Mesendoderm (in vitro differentiated cells): ENCODE measurements at regions not wholly inside any gene's neighbourhood (a gene's known extent, or its start where the extent isn't known, plus 50 kb on each side); places are given as distances from the start of the nearest gene placed in this dataset.

Experiments used
- DNase-seq: peaks from one replicate; pipeline ENCODE4 v3.0.0; 2013
- H2AK5ac ChIP-seq: 2 replicates; pipeline ENCODE4 v1.6.1; 2013; ENCODE audit warnings: low read length, inconsistent platforms
- H2BK120ac ChIP-seq: 2 replicates; pipeline ENCODE4 v1.6.1; 2013; ENCODE audit warnings: low read depth, mild to moderate bottlenecking, low read length, moderate library complexity, mixed read lengths
- H2BK15ac ChIP-seq: replicated peaks from 2 replicates; pipeline ENCODE4 v1.6.1; 2013; ENCODE audit warnings: low read depth, mild to moderate bottlenecking, moderate library complexity
- H2BK5ac ChIP-seq: 2 replicates; pipeline ENCODE4 v1.6.1; 2013; ENCODE audit warnings: low read length, inconsistent platforms
- H3K18ac ChIP-seq: 2 replicates; pipeline ENCODE4 v1.6.1; 2013; ENCODE audit warnings: mild to moderate bottlenecking, low read length, mixed read lengths
- H3K23ac ChIP-seq: one replicate; pipeline ENCODE4 v1.6.1; 2013; ENCODE audit warnings: low read length
- H3K27ac ChIP-seq: 2 replicates; pipeline ENCODE4 v1.5.1; 2013; ENCODE audit warnings: low read depth, mild to moderate bottlenecking, inconsistent platforms, low read length, moderate library complexity
- H3K27me3 ChIP-seq: 2 replicates; pipeline ENCODE4 v1.6.1; 2013; ENCODE audit warnings: low read length, control low read depth, mild to moderate bottlenecking, inconsistent platforms; ENCODE audit not compliant: insufficient read depth, poor library complexity
- H3K36me3 ChIP-seq: 2 replicates; pipeline ENCODE4 v1.6.1; 2013; ENCODE audit warnings: low read length, inconsistent platforms; ENCODE audit not compliant: control insufficient read depth, insufficient read depth
- H3K4ac ChIP-seq: one replicate; pipeline ENCODE4 v1.6.1; 2013; ENCODE audit warnings: low read depth, mild to moderate bottlenecking, low read length, moderate library complexity
- H3K4me1 ChIP-seq: 2 replicates; pipeline ENCODE4 v1.6.1; 2013; ENCODE audit warnings: low read depth, low read length, inconsistent platforms; ENCODE audit not compliant: control insufficient read depth
- H3K4me2 ChIP-seq: 2 replicates; pipeline ENCODE4 v1.6.1; 2013; ENCODE audit warnings: low read length
- H3K4me3 ChIP-seq: 2 replicates; pipeline ENCODE4 v1.5.1; 2013; ENCODE audit warnings: mild to moderate bottlenecking, low read length
- H3K56ac ChIP-seq: one replicate; pipeline ENCODE4 v1.6.1; 2013; ENCODE audit warnings: low read length
- H3K79me1 ChIP-seq: 2 replicates; pipeline ENCODE4 v1.6.1; 2013; ENCODE audit warnings: low read length, inconsistent platforms
- H3K79me2 ChIP-seq: 2 replicates; pipeline ENCODE4 v1.6.1; 2013; ENCODE audit warnings: mild to moderate bottlenecking, low read length; ENCODE audit not compliant: control insufficient read depth, insufficient read depth
- H3K9ac ChIP-seq: 2 replicates; pipeline ENCODE4 v1.6.1; 2013; ENCODE audit warnings: low read length, inconsistent platforms
- H4K5ac ChIP-seq: one replicate; pipeline ENCODE4 v1.6.1; 2013; ENCODE audit warnings: low read length
- H4K8ac ChIP-seq: one replicate; pipeline ENCODE4 v1.6.1; 2013; ENCODE audit warnings: low read depth, mild to moderate bottlenecking, control low read depth, low read length, moderate library complexity
- WGBS: extraction: QIAGEN DNeasy Blood & Tissue Kit; methylation state at CpG from one replicate; pipeline ENCODE4 v1.1.7; 2013; ENCODE audit warnings: low lambda C conversion rate, missing lambda C conversion rate; ENCODE audit not compliant: insufficient coverage; ENCODE audit errors: extremely low coverage; 5-methylcytosine and 5-hydroxymethylcytosine counted together

DNA sequence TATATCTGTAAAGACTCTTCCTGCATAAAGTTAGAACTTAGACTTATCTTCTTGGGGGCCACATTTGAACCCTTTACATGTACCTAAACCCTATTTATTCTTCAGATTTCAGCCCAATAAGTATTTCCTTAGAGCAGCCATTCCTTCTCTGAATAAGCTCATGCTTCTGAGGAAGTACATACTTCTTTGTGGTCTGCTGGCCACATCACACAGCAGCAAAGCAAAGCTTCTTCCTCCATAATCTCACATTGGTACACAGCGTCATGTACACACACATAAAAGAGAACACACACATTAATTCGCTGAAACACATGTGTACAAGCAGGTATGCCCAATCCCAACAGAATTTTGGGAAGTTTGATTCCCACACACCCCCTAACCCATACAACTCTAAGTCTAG lies 331.0 kb downstream of the CDH2 start:
- Histone ChIP-seq H3K4me1 (no peaks in the 10 kb centered on the region), H3K56ac (no peak overlapping the region)

DNA sequence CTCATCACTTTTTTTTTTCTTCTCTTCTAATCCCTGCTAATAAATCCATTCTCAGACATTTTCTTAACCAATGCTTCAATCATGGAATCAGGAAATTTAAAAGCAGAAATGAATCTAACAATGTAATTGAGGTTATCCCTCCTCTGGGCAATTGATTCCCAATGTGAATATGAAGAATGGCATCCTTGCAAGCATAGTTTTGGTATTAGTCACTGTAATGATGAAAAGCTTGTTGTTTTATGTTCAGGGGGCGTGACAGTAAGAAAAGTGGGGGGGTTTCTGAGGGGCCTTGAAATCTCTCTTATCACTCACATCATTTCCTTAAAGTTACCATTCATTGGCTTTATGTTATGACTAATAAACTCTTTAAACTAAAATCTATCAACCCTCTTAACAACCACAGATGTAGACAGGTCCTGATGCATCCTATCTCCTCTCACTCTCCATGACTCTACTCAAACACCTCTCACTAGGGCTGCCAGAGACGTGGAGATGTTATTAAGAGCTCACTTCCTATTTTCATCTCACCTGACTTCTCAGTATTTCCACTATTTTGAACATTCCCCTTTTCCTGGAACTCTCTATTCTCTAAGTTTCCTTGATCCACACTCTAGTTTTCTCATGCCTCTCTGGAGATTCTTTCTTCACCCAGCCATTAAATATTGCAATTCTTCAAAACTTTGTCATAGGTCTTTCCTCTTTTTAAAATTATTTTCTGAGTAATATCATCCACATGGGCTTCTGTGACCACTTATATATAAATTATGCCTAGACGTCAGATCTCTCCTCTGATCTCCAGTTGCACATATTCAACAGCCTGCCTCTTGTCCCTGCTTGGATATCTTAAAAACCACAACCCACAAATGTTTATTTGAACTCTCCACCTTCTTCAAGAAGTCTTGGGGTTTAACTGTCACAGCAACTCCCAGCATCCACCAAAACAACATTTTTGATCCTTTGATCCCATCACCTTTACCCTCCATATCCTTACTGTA lies 332.9 kb downstream of the CDH2 start:
- Histone ChIP-seq H2BK120ac (no peak overlapping the region), H3K4me3 (no peak overlapping the region), H3K79me1 (no peaks in the 10 kb centered on the region), H3K36me3 (no peaks in the 10 kb centered on the region), H3K4me2 (no peak overlapping the region), H3K18ac (no peak overlapping the region), H4K8ac (no peak overlapping the region), H2AK5ac (no peak overlapping the region), H3K79me2 (no peaks in the 10 kb centered on the region), H3K9ac (no peak overlapping the region), H4K5ac (no peak overlapping the region), H2BK15ac (no peak overlapping the region), H3K27ac (no peak overlapping the region), H3K4ac (no peak overlapping the region), H2BK5ac (no peak overlapping the region), H3K23ac (no peak overlapping the region), H3K4me1 (no peaks in the 10 kb centered on the region), H3K56ac (no peak overlapping the region), H3K27me3 (no peaks in the 10 kb centered on the region)
- no CpG with 5 or more reads among the region's 3 CpGs for WGBS
- peak; percentile 25 for DNase-seq

More for the DNA sequence above, 331.0 kb downstream of the CDH2 start:
- no peak overlapping the region for H2BK120ac ChIP-seq
- WGBS: no CpG with 5 or more reads among the region's 2 CpGs
- no peak overlapping the region for H2BK15ac ChIP-seq
- H3K79me2 ChIP-seq: no peaks in the 10 kb centered on the region
- H3K4me2 ChIP-seq: no peak overlapping the region
- no peak overlapping the region for H3K4me3 ChIP-seq
- no peak overlapping the region for H3K23ac ChIP-seq
- no peaks in the 10 kb centered on the region for H3K79me1 ChIP-seq
- H2BK5ac ChIP-seq: no peak overlapping the region
- no peak overlapping the region for H4K5ac ChIP-seq
- DNase-seq: no peak
- no peaks in the 10 kb centered on the region for H3K36me3 ChIP-seq
- H4K8ac ChIP-seq: no peak overlapping the region
- no peaks in the 10 kb centered on the region for H3K27me3 ChIP-seq
- no peak overlapping the region for H3K27ac ChIP-seq
- no peak overlapping the region for H2AK5ac ChIP-seq
- no peak overlapping the region for H3K9ac ChIP-seq
- H3K18ac ChIP-seq: no peak overlapping the region
- no peak overlapping the region for H3K4ac ChIP-seq

DNA sequence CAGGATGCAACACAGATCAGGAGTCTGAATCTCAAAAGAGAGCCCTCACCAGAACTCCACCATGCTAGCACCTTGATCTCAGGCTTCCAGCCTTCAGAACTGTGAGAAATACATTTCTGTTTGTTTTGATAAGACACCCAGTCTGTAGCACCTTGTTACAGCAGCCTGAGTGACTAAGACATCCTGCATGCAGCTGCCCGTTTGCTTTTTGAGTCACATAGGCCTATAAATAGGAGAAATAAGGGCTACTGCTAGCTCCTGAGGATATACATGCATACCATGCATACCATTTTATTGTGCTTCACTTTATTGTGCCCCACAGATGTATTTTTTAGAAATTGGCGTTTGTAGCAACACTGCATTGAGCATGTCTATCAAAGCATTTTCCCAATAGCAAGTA lies 337.8 kb downstream of the CDH2 start:
- peak; percentile 61 for DNase-seq
- Histone ChIP-seq H4K5ac (no peak overlapping the region), H3K79me1 (no peaks in the 10 kb centered on the region), H3K4me1 (no peaks in the 10 kb centered on the region), H3K36me3 (no peaks in the 10 kb centered on the region), H2BK5ac (no peak overlapping the region), H3K27me3 (no peaks in the 10 kb centered on the region), H3K4me2 (no peak overlapping the region), H3K79me2 (no peaks in the 10 kb centered on the region), H4K8ac (no peak overlapping the region), H3K4me3 (no peak overlapping the region), H3K56ac (no peak overlapping the region), H3K4ac (no peak overlapping the region), H3K27ac (no peak overlapping the region), H3K18ac (no peak overlapping the region), H2BK120ac (no peak overlapping the region), H2AK5ac (no peak overlapping the region), H3K23ac (no peak overlapping the region), H2BK15ac (no peak overlapping the region), H3K9ac (no peak overlapping the region)
- WGBS: no CpG with 5 or more reads among the region's 2 CpGs

- no peak overlapping the region for H2BK5ac ChIP-seq
- no peak overlapping the region for H3K56ac ChIP-seq
- H3K4me3 ChIP-seq: no peak overlapping the region
- H3K27ac ChIP-seq: no peak overlapping the region
- no peaks in the 10 kb centered on the region for H3K79me1 ChIP-seq
- H3K4me2 ChIP-seq: no peak overlapping the region
- no peak overlapping the region for H3K4ac ChIP-seq
- no peak overlapping the region for H4K5ac ChIP-seq
- H3K27me3 ChIP-seq: no peaks in the 10 kb centered on the region
- no peak for DNase-seq
- no peak overlapping the region for H2AK5ac ChIP-seq
- no peak overlapping the region for H3K23ac ChIP-seq
- H2BK120ac ChIP-seq: no peak overlapping the region
- H4K8ac ChIP-seq: no peak overlapping the region
- H2BK15ac ChIP-seq: no peak overlapping the region
- no peaks in the 10 kb centered on the region for H3K36me3 ChIP-seq
- no peak overlapping the region for H3K9ac ChIP-seq
- H3K79me2 ChIP-seq: no peaks in the 10 kb centered on the region
- no peak overlapping the region for H3K18ac ChIP-seq
- H3K4me1 ChIP-seq: no peaks in the 10 kb centered on the region
These were observed 338.7 kb downstream of the CDH2 start for GRCh38 chr18:27838225-27838624.

DNA sequence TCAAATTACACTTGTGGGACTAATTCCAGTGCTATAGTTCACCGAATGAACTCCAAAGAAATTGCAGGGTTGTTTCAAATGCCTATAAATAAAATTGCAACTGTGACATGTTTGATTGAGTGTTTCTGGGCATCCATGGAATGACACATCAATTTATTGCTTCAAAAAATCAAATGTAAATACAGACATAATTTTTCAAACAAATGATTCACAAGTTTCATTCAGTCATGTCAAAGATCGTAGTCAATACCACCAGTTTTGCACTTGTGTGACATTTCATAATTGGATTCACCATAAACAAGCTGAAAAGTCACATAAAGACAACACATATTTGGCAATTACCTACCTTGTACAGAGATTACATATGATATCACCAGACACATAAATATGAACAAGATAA lies 350.8 kb downstream of the CDH2 start:
- H2BK15ac ChIP-seq: no peak overlapping the region
- H3K4me2 ChIP-seq: no peak overlapping the region
- no peak overlapping the region for H3K18ac ChIP-seq
- H4K5ac ChIP-seq: no peak overlapping the region
- DNase-seq: no peak
- H3K56ac ChIP-seq: no peak overlapping the region
- H3K4me3 ChIP-seq: no peak overlapping the region
- no peaks in the 10 kb centered on the region for H3K36me3 ChIP-seq
- peaks cover 3% of the 10 kb centered on the region for H3K4me1 ChIP-seq
- H3K79me1 ChIP-seq: no peaks in the 10 kb centered on the region
- no peak overlapping the region for H4K8ac ChIP-seq
- no peak overlapping the region for H3K4ac ChIP-seq
- no peaks in the 10 kb centered on the region for H3K27me3 ChIP-seq
- no peak overlapping the region for H3K27ac ChIP-seq
- H3K9ac ChIP-seq: no peak overlapping the region
- no peak overlapping the region for H2BK120ac ChIP-seq
- H3K79me2 ChIP-seq: no peaks in the 10 kb centered on the region
- no peak overlapping the region for H2AK5ac ChIP-seq
- no peak overlapping the region for H3K23ac ChIP-seq
- H2BK5ac ChIP-seq: no peak overlapping the region
- no CpG with 5 or more reads among the region's 2 CpGs for WGBS

GRCh38 chr18:27825689-27826088 lies 351.2 kb downstream of the CDH2 start:
- no peaks in the 10 kb centered on the region for H3K79me1 ChIP-seq
- no peak overlapping the region for H3K27ac ChIP-seq
- H2BK120ac ChIP-seq: no peak overlapping the region
- no peak overlapping the region for H3K4ac ChIP-seq
- no peak overlapping the region for H4K8ac ChIP-seq
- H3K9ac ChIP-seq: no peak overlapping the region
- no peak for DNase-seq
- H3K4me2 ChIP-seq: no peak overlapping the region
- no peak overlapping the region for H4K5ac ChIP-seq
- no peak overlapping the region for H2BK5ac ChIP-seq
- no peaks in the 10 kb centered on the region for H3K79me2 ChIP-seq
- no peak overlapping the region for H3K18ac ChIP-seq
- peaks cover 3% of the 10 kb centered on the region for H3K4me1 ChIP-seq
- no peaks in the 10 kb centered on the region for H3K27me3 ChIP-seq
- H3K4me3 ChIP-seq: no peak overlapping the region
- WGBS: no CpG with 5 or more reads among the region's 2 CpGs
- no peak overlapping the region for H3K23ac ChIP-seq
- no peak overlapping the region for H2BK15ac ChIP-seq
- no peak overlapping the region for H2AK5ac ChIP-seq
- H3K36me3 ChIP-seq: no peaks in the 10 kb centered on the region
- no peak overlapping the region for H3K56ac ChIP-seq
